ACC112 (cell line): ENCODE measurements at regions not wholly inside any gene's neighbourhood (a gene's known extent, or its start where the extent isn't known, plus 50 kb on each side); places are given as distances from the start of the nearest gene placed in this dataset.

Experiments
- H2AFZ ChIP-seq: fragments of 200-600 bp; sonication (generic); one replicate; pipeline ENCODE4 v1.6.0; 2017; ENCODE audit warnings: antibody characterized with exemption, low read length; ENCODE audit not compliant: unreplicated experiment
- H3K27ac ChIP-seq: fragments of 200-600 bp; sonication (generic); 2 replicates; pipeline ENCODE4 v1.5.1; 2014; ENCODE audit warnings: low read depth, mild to moderate bottlenecking, antibody characterized with exemption, low read length, moderate library complexity
- H3K27me3 ChIP-seq: fragments of 200-600 bp; sonication (generic); 2 replicates; pipeline ENCODE4 v1.6.1; 2014; ENCODE audit warnings: mild to moderate bottlenecking, antibody characterized with exemption, low read length, moderate library complexity, mixed read lengths; ENCODE audit not compliant: insufficient read depth
- H3K36me3 ChIP-seq: fragments of 200-600 bp; sonication (generic); 2 replicates; pipeline ENCODE4 v1.6.1; 2016; ENCODE audit warnings: mild to moderate bottlenecking, antibody characterized with exemption, low read length, moderate library complexity, mixed read lengths; ENCODE audit not compliant: insufficient read depth
- H3K4me1 ChIP-seq: fragments of 200-600 bp; sonication (generic); one replicate; pipeline ENCODE4 v1.6.1; 2016; ENCODE audit warnings: low read length, mixed read lengths; ENCODE audit not compliant: insufficient read depth, unreplicated experiment, control insufficient read depth
- H3K4me3 ChIP-seq: fragments of 200-600 bp; sonication (generic); 2 replicates; pipeline ENCODE4 v1.5.1; 2014; ENCODE audit warnings: mild to moderate bottlenecking, low read depth, low read length
- H3K79me2 ChIP-seq: fragments of 200-600 bp; sonication (generic); one replicate; pipeline ENCODE4 v1.6.0; 2016; ENCODE audit warnings: low read length; ENCODE audit not compliant: control insufficient read depth, unreplicated experiment, insufficient read depth

- Histone ChIP-seq H3K4me3 (no peak overlapping the region), H3K27ac (no peak overlapping the region), H3K36me3 (no peaks in the 10 kb centered on the region), H3K27me3 (no peaks in the 10 kb centered on the region), H3K4me1 (no peaks in the 10 kb centered on the region), H3K79me2 (no peaks in the 10 kb centered on the region), H2AFZ (no peak overlapping the region)
These were observed 226.9 kb downstream of the TMEM38B start for GRCh38 chr9:105921057-105921726.

GRCh38 chr9:105928416-105928815 lies 234.1 kb downstream of the TMEM38B start:
- no peak overlapping the region for H3K4me3 ChIP-seq
- H3K36me3 ChIP-seq, result no peaks in the 10 kb centered on the region
- H3K79me2 ChIP-seq, result no peaks in the 10 kb centered on the region
- no peak overlapping the region for H3K27ac ChIP-seq
- no peak overlapping the region for H2AFZ ChIP-seq
- H3K4me1 ChIP-seq, result no peaks in the 10 kb centered on the region
- no peaks in the 10 kb centered on the region for H3K27me3 ChIP-seq

GRCh38 chr9:105930011-105930627 lies 235.8 kb downstream of the TMEM38B start:
- Histone ChIP-seq H3K79me2 (no peaks in the 10 kb centered on the region), H3K27ac (no peak overlapping the region), H2AFZ (no peak overlapping the region), H3K4me3 (no peak overlapping the region), H3K27me3 (no peaks in the 10 kb centered on the region), H3K4me1 (no peaks in the 10 kb centered on the region), H3K36me3 (no peaks in the 10 kb centered on the region)

- H2AFZ ChIP-seq, result no peak overlapping the region
- H3K4me1 ChIP-seq, result no peaks in the 10 kb centered on the region
- no peaks in the 10 kb centered on the region for H3K27me3 ChIP-seq
- no peak overlapping the region for H3K27ac ChIP-seq
- no peaks in the 10 kb centered on the region for H3K79me2 ChIP-seq
- H3K4me3 ChIP-seq, result no peak overlapping the region
- H3K36me3 ChIP-seq, result no peaks in the 10 kb centered on the region
These were observed 237.9 kb downstream of the TMEM38B start for GRCh38 chr9:105932276-105932675.

GRCh38 chr9:105950448-105950847 lies 256.1 kb downstream of the TMEM38B start:
- Histone ChIP-seq H3K27ac (no peak overlapping the region), H3K4me1 (no peaks in the 10 kb centered on the region), H3K36me3 (no peaks in the 10 kb centered on the region), H2AFZ (no peak overlapping the region), H3K79me2 (no peaks in the 10 kb centered on the region), H3K4me3 (no peak overlapping the region), H3K27me3 (no peaks in the 10 kb centered on the region)

GRCh38 chr9:105950894-105951293 lies 256.6 kb downstream of the TMEM38B start:
- no peak overlapping the region for H2AFZ ChIP-seq
- no peaks in the 10 kb centered on the region for H3K4me1 ChIP-seq
- no peak overlapping the region for H3K4me3 ChIP-seq
- no peaks in the 10 kb centered on the region for H3K36me3 ChIP-seq
- H3K27me3 ChIP-seq, result no peaks in the 10 kb centered on the region
- H3K79me2 ChIP-seq, result no peaks in the 10 kb centered on the region
- H3K27ac ChIP-seq, result no peak overlapping the region

GRCh38 chr9:105954517-105954916 lies 260.2 kb downstream of the TMEM38B start:
- H2AFZ ChIP-seq, result no peak overlapping the region
- no peaks in the 10 kb centered on the region for H3K36me3 ChIP-seq
- no peak overlapping the region for H3K4me3 ChIP-seq

GRCh38 chr9:105957830-105958229 lies 263.5 kb downstream of the TMEM38B start:
- H3K27me3 ChIP-seq, result no peaks in the 10 kb centered on the region
- no peaks in the 10 kb centered on the region for H3K36me3 ChIP-seq
- no peak overlapping the region for H3K4me3 ChIP-seq
- H2AFZ ChIP-seq, result no peak overlapping the region
- H3K4me1 ChIP-seq, result no peaks in the 10 kb centered on the region
- H3K79me2 ChIP-seq, result no peaks in the 10 kb centered on the region
- H3K27ac ChIP-seq, result no peak overlapping the region

More at GRCh38 chr9:105954517-105954916, 260.2 kb downstream of the TMEM38B start:
- H3K4me1 ChIP-seq, result no peaks in the 10 kb centered on the region
- H3K27ac ChIP-seq, result no peak overlapping the region
- H3K27me3 ChIP-seq, result no peaks in the 10 kb centered on the region
- H3K79me2 ChIP-seq, result no peaks in the 10 kb centered on the region

GRCh38 chr9:105958587-105958986 lies 264.2 kb downstream of the TMEM38B start:
- H3K27me3 ChIP-seq, result no peaks in the 10 kb centered on the region

GRCh38 chr9:105959531-105959930 lies 265.2 kb downstream of the TMEM38B start:
- Histone ChIP-seq H3K36me3 (no peaks in the 10 kb centered on the region), H3K4me1 (no peaks in the 10 kb centered on the region), H3K79me2 (no peaks in the 10 kb centered on the region), H3K27ac (no peak overlapping the region), H2AFZ (no peak overlapping the region), H3K27me3 (no peaks in the 10 kb centered on the region), H3K4me3 (no peak overlapping the region)

More at GRCh38 chr9:105958587-105958986, 264.2 kb downstream of the TMEM38B start:
- H3K79me2 ChIP-seq, result no peaks in the 10 kb centered on the region
- H3K4me3 ChIP-seq, result no peak overlapping the region
- H3K4me1 ChIP-seq, result no peaks in the 10 kb centered on the region
- no peak overlapping the region for H3K27ac ChIP-seq
- H2AFZ ChIP-seq, result no peak overlapping the region
- no peaks in the 10 kb centered on the region for H3K36me3 ChIP-seq
